Sigmoid colon (tissue), 6 donors: ENCODE measurements at regions not wholly inside any gene's neighbourhood (a gene's known extent, or its start where the extent isn't known, plus 50 kb on each side); places are given as distances from the start of the nearest gene placed in this dataset.

ENCODE experiments used
- DNase-seq: peaks from one replicate; pipeline ENCODE4 v3.0.0-alpha.2; 2019
- H3K27ac ChIP-seq, 4 donors: fragments of 200-600 bp; sonication (generic); one replicate each; pipeline ENCODE4 v1.5.1; 2016 to 2019; ENCODE audit warnings: mild to moderate bottlenecking in 1 of 4
- H3K27me3 ChIP-seq, 3 donors: fragments of 200-600 bp; sonication (generic); one replicate each; pipeline ENCODE4 v1.5.1; 2019; ENCODE audit warnings: mild to moderate bottlenecking in 1 of 3
- H3K36me3 ChIP-seq, 4 donors: fragments of 200-600 bp; sonication (generic); one replicate each; pipeline ENCODE4 v1.5.1; 2016 to 2019
- H3K4me1 ChIP-seq, 4 donors: fragments of 200-600 bp; sonication (generic); one replicate each; pipeline ENCODE4 v1.5.1; 2017 to 2019
- H3K4me3 ChIP-seq, 4 donors: fragments of 200-600 bp; sonication (generic); one replicate each; pipeline ENCODE4 v1.5.1; 2017 to 2019; ENCODE audit warnings: mild to moderate bottlenecking in 2 of 4, moderate library complexity in 1 of 4
- H3K9me3 ChIP-seq, 4 donors: fragments of 200-600 bp in 3 of 4; sonication (generic) in 3 of 4; one replicate each; pipeline versions ENCODE4 v1.5.1 to v1.6.1; 2013 to 2019
- EP300 ChIP-seq, 4 donors: sonication (generic); formaldehyde crosslinking; IDR thresholded peaks; one replicate each; pipeline ENCODE4 v1.6.1; 2017; ENCODE audit warnings: antibody characterized with exemption in 4 of 4
- POLR2A ChIP-seq, 2 donors: fragments of 450-650 bp; IDR thresholded peaks; one replicate each; pipeline ENCODE4 v1.6.1; 2016; ENCODE audit warnings: antibody characterized with exemption in 2 of 2, mild to moderate bottlenecking in 2 of 2, moderate library complexity in 2 of 2
- POLR2AphosphoS5 ChIP-seq, 4 donors: sonication (generic); formaldehyde crosslinking; IDR thresholded peaks; one replicate each; pipeline ENCODE4 v1.6.1; 2017; ENCODE audit warnings: antibody characterized with exemption in 4 of 4
- WGBS, 2 donors: extraction: QIAGEN DNeasy Blood & Tissue Kit; methylation state at CpG; one replicate each; pipeline ENCODE4 v1.1.7; 2013; 5-methylcytosine and 5-hydroxymethylcytosine counted together
- intact Hi-C: fragments of 100-400 bp; cut with DNase I; formaldehyde crosslinking; loops from one replicate; pipeline ENCODE4 v1.15.1; 2023
- TF ChIP-seq, protein P1 (sequence below), 4 experiments: fragments of 450-650 bp in 3 of 4; fragments of 200-600 bp in 1 of 4; IDR thresholded peaks; one replicate each; pipeline ENCODE4 v1.5.1; 2016 to 2019; ENCODE audit warnings: antibody characterized with exemption in 4 of 4, mild to moderate bottlenecking in 3 of 4, moderate library complexity in 2 of 4
- donor health status: healthy with polysubstance abuse.
- donor health status: healthy.

DNA sequence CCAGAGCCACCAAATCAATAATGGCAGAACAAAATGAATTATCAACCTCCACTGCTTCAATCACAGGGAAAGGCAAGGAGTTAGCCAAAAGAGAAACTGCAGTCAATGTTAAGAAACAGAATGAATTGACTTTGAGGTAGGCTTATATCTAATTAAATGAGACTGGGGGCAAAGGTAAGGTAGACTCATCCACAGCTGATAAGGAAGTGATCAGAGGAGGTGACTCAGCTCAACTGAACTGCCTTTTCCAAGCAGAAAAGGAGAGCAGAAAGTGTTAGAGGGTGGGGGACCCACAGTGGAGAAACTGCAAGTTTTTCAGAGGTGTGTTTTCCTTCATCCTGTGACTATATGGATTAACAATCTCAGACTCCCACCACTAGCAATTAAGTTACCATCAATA lies 345.8 kb upstream of the PPARGC1A start:
- Histone ChIP-seq H3K9me3 (no peaks in the 10 kb centered on the region), H3K27ac (no peak overlapping the region), H3K36me3 (no peaks in the 10 kb centered on the region), H3K4me1 (no peaks in the 10 kb centered on the region), H3K4me3 (no peak overlapping the region), H3K27me3 (no peaks in the 10 kb centered on the region)
- TF ChIP-seq, protein P1, sequence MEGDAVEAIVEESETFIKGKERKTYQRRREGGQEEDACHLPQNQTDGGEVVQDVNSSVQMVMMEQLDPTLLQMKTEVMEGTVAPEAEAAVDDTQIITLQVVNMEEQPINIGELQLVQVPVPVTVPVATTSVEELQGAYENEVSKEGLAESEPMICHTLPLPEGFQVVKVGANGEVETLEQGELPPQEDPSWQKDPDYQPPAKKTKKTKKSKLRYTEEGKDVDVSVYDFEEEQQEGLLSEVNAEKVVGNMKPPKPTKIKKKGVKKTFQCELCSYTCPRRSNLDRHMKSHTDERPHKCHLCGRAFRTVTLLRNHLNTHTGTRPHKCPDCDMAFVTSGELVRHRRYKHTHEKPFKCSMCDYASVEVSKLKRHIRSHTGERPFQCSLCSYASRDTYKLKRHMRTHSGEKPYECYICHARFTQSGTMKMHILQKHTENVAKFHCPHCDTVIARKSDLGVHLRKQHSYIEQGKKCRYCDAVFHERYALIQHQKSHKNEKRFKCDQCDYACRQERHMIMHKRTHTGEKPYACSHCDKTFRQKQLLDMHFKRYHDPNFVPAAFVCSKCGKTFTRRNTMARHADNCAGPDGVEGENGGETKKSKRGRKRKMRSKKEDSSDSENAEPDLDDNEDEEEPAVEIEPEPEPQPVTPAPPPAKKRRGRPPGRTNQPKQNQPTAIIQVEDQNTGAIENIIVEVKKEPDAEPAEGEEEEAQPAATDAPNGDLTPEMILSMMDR (IDR thresholded peaks at IDR 0.05) = no peak
- TF ChIP-seq POLR2A (IDR thresholded peaks at IDR 0.05) (no peak), EP300 (IDR thresholded peaks at IDR 0.05) (no peak), POLR2AphosphoS5 (IDR thresholded peaks at IDR 0.05) (no peak)
- DNase-seq = no peak
- intact Hi-C loops = no loop called here

DNA sequence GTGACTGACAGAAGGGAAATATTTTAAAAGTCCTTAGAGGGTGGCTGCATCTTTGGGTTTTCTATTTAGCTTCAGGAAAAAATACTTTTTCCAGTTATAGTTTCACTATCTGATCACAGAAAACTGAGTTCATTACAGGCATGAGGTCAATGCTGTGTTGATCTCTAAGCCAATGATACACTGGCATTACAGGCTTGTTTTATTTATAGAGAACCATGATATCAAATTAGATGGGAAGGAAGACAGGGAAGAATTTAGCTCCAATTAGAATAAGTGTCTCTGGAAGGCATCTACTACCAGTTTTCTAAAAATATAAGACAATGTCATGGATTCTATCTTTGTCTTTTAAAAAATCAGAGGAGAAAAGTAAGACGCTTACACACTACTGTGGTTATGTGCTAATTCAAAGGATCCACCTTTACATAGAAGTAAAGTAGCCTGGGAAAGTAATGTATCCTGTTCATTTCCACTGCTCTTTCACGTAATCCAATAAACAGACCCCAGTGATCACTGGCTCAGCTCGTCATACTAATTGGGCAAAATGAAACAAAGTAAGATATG lies 344.5 kb upstream of the PPARGC1A start:
- Histone ChIP-seq H3K36me3 (no peaks in the 10 kb centered on the region), H3K4me3 (no peak overlapping the region), H3K9me3 (no peaks in the 10 kb centered on the region), H3K4me1 (no peaks in the 10 kb centered on the region), H3K27me3 (no peaks in the 10 kb centered on the region), H3K27ac (no peak overlapping the region)
- intact Hi-C loops = no loop called here
- TF ChIP-seq POLR2AphosphoS5 (IDR thresholded peaks at IDR 0.05) (no peak), EP300 (IDR thresholded peaks at IDR 0.05) (no peak), POLR2A (IDR thresholded peaks at IDR 0.05) (no peak)
- TF ChIP-seq, protein P1 (IDR thresholded peaks at IDR 0.05) = no peak
- 87 to 95% methylated on average over 3 of the region's 3 CpGs for WGBS, 2 donors
- DNase-seq = no peak

DNA sequence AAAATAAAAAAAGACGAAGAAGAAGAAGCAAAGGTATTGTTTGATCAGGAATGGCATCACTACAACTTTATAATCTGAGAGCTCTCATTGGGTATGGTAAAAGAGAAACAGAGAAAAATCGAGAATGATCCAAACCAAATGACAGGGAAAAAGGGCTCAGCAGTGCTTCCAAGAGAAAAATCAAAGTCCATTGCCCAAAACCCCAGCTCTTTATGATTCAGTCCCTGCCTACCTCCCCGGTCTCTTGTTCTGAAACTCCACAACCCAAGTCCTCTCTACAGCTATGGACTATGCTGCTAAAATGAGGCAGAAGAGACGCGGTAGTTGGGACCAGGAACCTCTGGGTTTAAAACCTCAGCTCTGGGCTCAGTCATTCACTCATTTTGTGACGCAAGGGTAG lies 341.1 kb upstream of the PPARGC1A start:
- Histone ChIP-seq H3K27me3 (no peaks in the 10 kb centered on the region), H3K36me3 (no peaks in the 10 kb centered on the region), H3K4me3 (no peak overlapping the region), H3K9me3 (no peaks in the 10 kb centered on the region), H3K4me1 (no peaks in the 10 kb centered on the region), H3K27ac (no peak overlapping the region)
- TF ChIP-seq, protein P1 (IDR thresholded peaks at IDR 0.05) = no peak
- TF ChIP-seq POLR2A (IDR thresholded peaks at IDR 0.05) (no peak), EP300 (IDR thresholded peaks at IDR 0.05) (no peak), POLR2AphosphoS5 (IDR thresholded peaks at IDR 0.05) (no peak)
- DNase-seq = no peak
- WGBS, 2 donors = 87 to 88% methylated on average over 6 of the region's 6 CpGs
- intact Hi-C loops = no loop called here

DNA sequence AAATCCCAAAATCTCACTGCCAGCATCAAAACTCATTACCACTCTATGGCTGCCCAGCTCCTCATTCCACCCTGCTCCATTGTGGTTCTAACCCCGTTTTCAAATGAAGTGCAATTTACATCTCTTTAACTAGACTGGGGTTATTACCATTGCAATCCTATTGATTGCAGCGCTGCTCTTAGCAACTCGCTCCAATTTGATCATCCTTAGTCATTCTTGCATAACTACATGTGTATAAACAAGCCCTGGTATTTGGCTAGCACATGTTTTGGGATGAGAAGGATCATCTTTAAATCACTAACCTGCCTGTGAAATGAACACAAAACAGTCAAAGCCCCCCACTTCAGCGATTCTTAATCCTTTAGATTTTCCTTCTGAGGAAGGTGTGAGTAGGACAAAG lies 340.1 kb upstream of the PPARGC1A start:
- no peak for DNase-seq
- H3K4me1 ChIP-seq = no peaks in the 10 kb centered on the region
- no peak overlapping the region for H3K27ac ChIP-seq
- H3K4me3 ChIP-seq = no peak overlapping the region
- 83 to 88% methylated on average over 4 of the region's 4 CpGs for WGBS, 2 donors
- intact Hi-C loops = no loop called here
- H3K9me3 ChIP-seq = no peaks in the 10 kb centered on the region
- H3K36me3 ChIP-seq = no peaks in the 10 kb centered on the region
- TF ChIP-seq, protein P1 (IDR thresholded peaks at IDR 0.05) = no peak
- no peak for TF ChIP-seq POLR2A (IDR thresholded peaks at IDR 0.05)
- no peak for TF ChIP-seq EP300 (IDR thresholded peaks at IDR 0.05)
- no peak for TF ChIP-seq POLR2AphosphoS5 (IDR thresholded peaks at IDR 0.05)
- H3K27me3 ChIP-seq = no peaks in the 10 kb centered on the region

DNA sequence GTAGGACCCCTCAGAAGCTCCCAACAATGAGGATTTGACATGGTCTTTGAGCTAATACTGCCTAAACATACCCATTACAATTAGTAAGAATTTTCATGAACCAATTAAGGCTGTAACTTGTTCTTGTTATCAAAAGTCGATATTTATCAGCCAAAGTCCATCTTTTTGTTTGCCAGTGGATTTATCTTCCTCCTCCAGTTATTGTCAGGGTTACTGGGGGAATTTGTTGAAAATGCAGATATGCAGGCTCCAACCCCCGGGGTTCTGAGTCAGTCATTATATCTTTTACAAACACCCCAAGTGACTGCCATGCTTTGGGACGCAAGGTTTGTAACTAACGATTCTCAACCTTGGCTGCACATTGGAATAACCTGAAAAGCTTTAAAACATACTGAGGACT lies 338.8 kb upstream of the PPARGC1A start:
- no peaks in the 10 kb centered on the region for H3K9me3 ChIP-seq
- H3K27ac ChIP-seq = no peak overlapping the region
- H3K27me3 ChIP-seq = no peaks in the 10 kb centered on the region
- H3K36me3 ChIP-seq = no peaks in the 10 kb centered on the region
- no peak for DNase-seq
- TF ChIP-seq, protein P1 (IDR thresholded peaks at IDR 0.05) = no peak
- TF ChIP-seq POLR2A (IDR thresholded peaks at IDR 0.05) (no peak), POLR2AphosphoS5 (IDR thresholded peaks at IDR 0.05) (no peak), EP300 (IDR thresholded peaks at IDR 0.05) (no peak)
- intact Hi-C loops = no loop called here
- H3K4me1 ChIP-seq = no peaks in the 10 kb centered on the region
- no peak overlapping the region for H3K4me3 ChIP-seq
- 49 to 76% methylated on average over 4 of the region's 4 CpGs for WGBS, 2 donors
